K562 (cell line): ENCODE measurements at regions not wholly inside any gene's neighbourhood (a gene's known extent, or its start where the extent isn't known, plus 50 kb on each side); places are given as distances from the start of the nearest gene placed in this dataset.
A peak's percentile ranks its signal among the peaks of the same experiment; 100 is the strongest.

Source experiments
- ATAC-seq: fragments of 200-7000 bp; cut with Tn5 transposase; 3 replicates; pipeline ENCODE4 v1.9.1; 2020; ENCODE audit warnings: moderate library complexity
- BruUV-seq: library from RNA; stranded (reverse); fragments of 400-500 nt; replicated peaks from 2 replicates; lab custom pipeline; 2021; lab: Mats Ljungman, UMichigan
- CTCF ChIA-PET: fragments of 300-600 bp; formaldehyde crosslinking; extraction: SDS; loops from one replicate; lab custom pipeline; 2021; ENCODE audit warnings: low intra/inter-chr PET ratio; lab: Yijun Ruan, JAX
- POLR2A ChIA-PET: fragments of 300-600, 350-650 bp; sonication (Branson Sonifier 250); formaldehyde crosslinking; extraction: SDS; loops from one replicate; lab custom pipeline; 2021; ENCODE audit warnings: antibody characterized with exemption, inconsistent platforms; lab: Yijun Ruan, JAX
- DNase-seq, 4 experiments: peaks; one replicate each; pipeline versions ENCODE4 v3.0.0 to v3.0.0-alpha.2; 2011 to 2018; ENCODE audit warnings: low spot score in 3 of 4, mixed read lengths in 3 of 4; ENCODE audit errors: extremely low read depth in 1 of 4
- FAIRE-seq: peaks from 2 replicates; lab custom pipeline; 2011; peaks lifted over from hg19 to GRCh38; lab: Jason Lieb, UNC
- H2AFZ ChIP-seq: 2 replicates; pipeline ENCODE4 v1.6.0; 2011; ENCODE audit warnings: low read depth, low read length, control low read depth, inconsistent platforms
- H3K27ac ChIP-seq: fragments of 200-600 bp; 3 replicates; pipeline ENCODE4 v1.8.0; 2011; ENCODE audit warnings: low read depth, mild to moderate bottlenecking, control low read depth, inconsistent platforms, low read length, moderate library complexity, mixed read lengths; ENCODE audit errors: extremely low read depth
- H3K27me3 ChIP-seq, 2 experiments: fragments of 300-600 bp in 1 of 2; 2 replicates in 1 of 2; 3 replicates in 1 of 2; pipeline versions ENCODE4 v1.6.0 to v1.8.0; 2011; ENCODE audit warnings: inconsistent platforms in 2 of 2, low read length in 2 of 2, mild to moderate bottlenecking in 1 of 2, mixed read lengths in 1 of 2, moderate library complexity in 1 of 2; ENCODE audit not compliant: control insufficient read depth in 2 of 2, insufficient read depth in 2 of 2
- H3K36me3 ChIP-seq: fragments of 300-600 bp; 3 replicates; pipeline ENCODE4 v1.8.0; 2011; ENCODE audit warnings: mild to moderate bottlenecking, low read length, inconsistent platforms; ENCODE audit not compliant: control insufficient read depth, insufficient read depth
- H3K4me1 ChIP-seq, 2 experiments: fragments of 200-600 bp in 1 of 2; replicated peaks in 1 of 2; 2 replicates in 1 of 2; 3 replicates in 1 of 2; pipeline versions ENCODE4 v1.5.1 to v1.8.0; 2011; ENCODE audit warnings: inconsistent platforms in 2 of 2, low read length in 2 of 2, mild to moderate bottlenecking in 1 of 2, mixed read lengths in 1 of 2, moderate library complexity in 1 of 2; ENCODE audit not compliant: control insufficient read depth in 2 of 2, insufficient read depth in 2 of 2
- H3K4me2 ChIP-seq: 2 replicates; pipeline ENCODE4 v1.6.1; 2011; ENCODE audit warnings: low read length, control low read depth, inconsistent platforms, mixed read lengths; ENCODE audit not compliant: insufficient read depth
- H3K4me3 ChIP-seq: fragments of 200-600 bp; sonication (generic), shearing (Covaris generic); 2 replicates; pipeline ENCODE4 v1.5.1; 2016; ENCODE audit warnings: control low read depth, inconsistent platforms
- H3K79me2 ChIP-seq: fragments of 200-600 bp; 3 replicates; pipeline ENCODE4 v1.8.0; 2011; ENCODE audit warnings: low read length, inconsistent platforms; ENCODE audit not compliant: control insufficient read depth, insufficient read depth
- H3K9ac ChIP-seq, 2 experiments: 2 replicates each; pipeline versions ENCODE4 v1.6.0 to v1.6.1; 2011; ENCODE audit warnings: low read depth in 2 of 2, low read length in 2 of 2, control low read depth in 1 of 2, inconsistent platforms in 1 of 2, mild to moderate bottlenecking in 1 of 2, mixed read lengths in 1 of 2; ENCODE audit not compliant: insufficient read depth in 1 of 2
- H3K9me1 ChIP-seq: one replicate; pipeline ENCODE4 v1.6.0; 2011; ENCODE audit warnings: inconsistent platforms, mild to moderate bottlenecking, low read length, moderate library complexity; ENCODE audit not compliant: control insufficient read depth, insufficient read depth
- H3K9me3 ChIP-seq: replicated peaks from 2 replicates; pipeline ENCODE4 v1.5.1; 2011; ENCODE audit warnings: low read depth, low read length, inconsistent platforms; ENCODE audit not compliant: control insufficient read depth, insufficient read depth
- H4K20me1 ChIP-seq: replicated peaks from 2 replicates; pipeline ENCODE4 v1.6.1; 2011; ENCODE audit warnings: low read length, inconsistent platforms, mixed read lengths; ENCODE audit not compliant: control insufficient read depth, insufficient read depth
- FOXJ2 ChIP-seq: fragments of 200-800 bp; sonication (Bioruptor generic); IDR thresholded peaks from 2 replicates; pipeline ENCODE4 v1.6.1; 2016; ENCODE audit warnings: missing genetic modification characterization, missing compliant biosample characterization
- GATAD2B ChIP-seq: fragments of 450-650 bp; IDR thresholded peaks from 2 replicates; pipeline ENCODE4 v1.6.1; 2017; ENCODE audit warnings: mild to moderate bottlenecking, borderline replicate concordance
- MXD1 ChIP-seq: fragments of 250-450 bp; sonication (Bioruptor Pico); IDR thresholded peaks from 2 replicates; pipeline ENCODE4 v1.8.0; 2021; ENCODE audit warnings: borderline replicate concordance, mild to moderate bottlenecking, moderate library complexity; ENCODE audit not compliant: poor library complexity, severe bottlenecking
- NFIX ChIP-seq: fragments of 250-450 bp; sonication (Bioruptor Pico); IDR thresholded peaks from 2 replicates; pipeline ENCODE4 v1.4.0; 2020; ENCODE audit warnings: low read depth, mild to moderate bottlenecking, moderate library complexity
- PHF20 ChIP-seq: fragments of 450-650 bp; IDR thresholded peaks from 2 replicates; pipeline ENCODE4 v1.6.1; 2018; ENCODE audit not compliant: partially characterized antibody
- RBFOX2 ChIP-seq: fragments of 200-400 bp; formaldehyde crosslinking; IDR thresholded peaks from 2 replicates; pipeline ENCODE4 v1.6.1; 2017; ENCODE audit warnings: low read depth, mild to moderate bottlenecking, low read length, moderate library complexity
- RBM34 ChIP-seq: fragments of 200-400 bp; formaldehyde crosslinking; IDR thresholded peaks from 2 replicates; pipeline ENCODE4 v1.6.1; 2018; ENCODE audit warnings: low read length, borderline replicate concordance; ENCODE audit not compliant: insufficient read depth
- SIX5 ChIP-seq, 2 experiments: IDR thresholded peaks; 2 replicates each; pipeline ENCODE4 v1.6.1; 2011; ENCODE audit warnings: low read length in 2 of 2, borderline replicate concordance in 1 of 2, low read depth in 1 of 2, mild to moderate bottlenecking in 1 of 2, moderate library complexity in 1 of 2; ENCODE audit not compliant: insufficient read depth in 1 of 2
- TAL1 ChIP-seq: fragments of 450-650 bp; IDR thresholded peaks from 2 replicates; pipeline ENCODE4 v1.6.1; 2016; ENCODE audit warnings: mild to moderate bottlenecking
- TEAD1 ChIP-seq, 2 experiments: fragments of 450-650 bp in 1 of 2; sonication (generic) in 1 of 2; formaldehyde crosslinking; IDR thresholded peaks; 2 replicates each; pipeline versions ENCODE4 v1.4.0 to v1.8.0; 2020 to 2022; ENCODE audit warnings: mild to moderate bottlenecking in 2 of 2, missing genetic modification reagents in 1 of 2
- USF2 ChIP-seq: sonication (generic); formaldehyde crosslinking; IDR thresholded peaks from 2 replicates; pipeline ENCODE4 v1.5.0; 2020; ENCODE audit warnings: missing genetic modification reagents
- ZNF436 ChIP-seq: fragments of 250-450, 450-650 bp; sonication (Bioruptor Pico); formaldehyde crosslinking; IDR thresholded peaks from 2 replicates; pipeline ENCODE4 v1.7.0; 2020; ENCODE audit warnings: mild to moderate bottlenecking
- ZNF512 ChIP-seq: IDR thresholded peaks from 2 replicates; pipeline ENCODE4 v1.6.1; 2016; ENCODE audit warnings: missing genetic modification characterization, missing compliant biosample characterization
- WGBS: fragments of 100-300 bp; shearing (Covaris generic); methylation state at CpG from one replicate; pipeline ENCODE4 v1.1.6; 2016; ENCODE audit warnings: low coverage, mixed read lengths; ENCODE audit not compliant: insufficient coverage; ENCODE audit errors: missing lambda C conversion rate; 5-methylcytosine and 5-hydroxymethylcytosine counted together
- in situ Hi-C: fragments of 300-500 bp; cut with MboI; formaldehyde crosslinking; loops from 4 replicates; pipeline ENCODE4 v1.15.0; 2018; ENCODE audit warnings: inconsistent platforms, mixed read lengths
- intact Hi-C: fragments of 100-400 bp; cut with micrococcal nuclease; formaldehyde crosslinking; loops from 2 replicates; pipeline ENCODE4 v1.14.2; 2022
- TF ChIP-seq, protein P1 (sequence below): fragments of 250-450 bp; sonication (Bioruptor Pico); IDR thresholded peaks from 2 replicates; pipeline ENCODE4 v1.4.0; 2020
- TF ChIP-seq, protein P2 (sequence below): fragments of 250-450 bp; sonication (Bioruptor Pico); IDR thresholded peaks from 2 replicates; pipeline ENCODE4 v1.5.0; 2021; ENCODE audit warnings: mild to moderate bottlenecking, borderline replicate concordance

GRCh38 chr16:8310816-8311215, 279.5 kb downstream of the TMEM114 start (continued):
- TF ChIP-seq TEAD1 (CRISPR knock-in tag; IDR thresholded peaks at IDR 0.05) = no peak
- TF ChIP-seq FOXJ2 (tag) = no peak
- TF ChIP-seq RBM34 = no peak
- TF ChIP-seq RBFOX2 = no peak
- peak; percentile 55 for TF ChIP-seq TAL1
- TF ChIP-seq, protein P1, sequence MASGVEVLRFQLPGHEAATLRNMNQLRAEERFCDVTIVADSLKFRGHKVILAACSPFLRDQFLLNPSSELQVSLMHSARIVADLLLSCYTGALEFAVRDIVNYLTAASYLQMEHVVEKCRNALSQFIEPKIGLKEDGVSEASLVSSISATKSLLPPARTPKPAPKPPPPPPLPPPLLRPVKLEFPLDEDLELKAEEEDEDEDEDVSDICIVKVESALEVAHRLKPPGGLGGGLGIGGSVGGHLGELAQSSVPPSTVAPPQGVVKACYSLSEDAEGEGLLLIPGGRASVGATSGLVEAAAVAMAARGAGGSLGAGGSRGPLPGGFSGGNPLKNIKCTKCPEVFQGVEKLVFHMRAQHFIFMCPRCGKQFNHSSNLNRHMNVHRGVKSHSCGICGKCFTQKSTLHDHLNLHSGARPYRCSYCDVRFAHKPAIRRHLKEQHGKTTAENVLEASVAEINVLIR (CRISPR knock-in tag) = no peak

GRCh38 chr16:8310323-8310722, 280.0 kb downstream of the TMEM114 start:
- intact Hi-C loops = no loop called here
- 3% methylated on average over 6 of the region's 6 CpGs for WGBS
- H2AFZ ChIP-seq = no peak overlapping the region
- H3K36me3 ChIP-seq = no peaks in the 10 kb centered on the region
- H3K9ac ChIP-seq = no peak overlapping the region
- no TSS peak for BruUV-seq
- no peak overlapping the region for H3K4me2 ChIP-seq
- H3K4me1 ChIP-seq = no peaks in the 10 kb centered on the region
- no peaks in the 10 kb centered on the region for H3K9me3 ChIP-seq
- H3K79me2 ChIP-seq = no peaks in the 10 kb centered on the region
- H4K20me1 ChIP-seq = no peaks in the 10 kb centered on the region
- no peak overlapping the region for H3K27ac ChIP-seq
- peaks cover 0 to 2% of the 10 kb centered on the region in 2 experiments; a peak in 2 of 5 replicates for H3K27me3 ChIP-seq
- DNase-seq (no peak), FAIRE-seq (no peak), ATAC-seq (no peak)
- CTCF ChIA-PET = no interaction called here
- in situ Hi-C loops = no loop called here
- no peaks in the 10 kb centered on the region for H3K9me1 ChIP-seq
- POLR2A ChIA-PET = no interaction called here
- H3K4me3 ChIP-seq = no peak overlapping the region
- no peak for TF ChIP-seq NFIX (CRISPR knock-in tag)
- no peak for TF ChIP-seq MXD1
- no peak for TF ChIP-seq SIX5 (IDR thresholded peaks at IDR 0.05; ENCODE audit: borderline replicate concordance in 1 of 2, insufficient read depth in 1 of 2, low read depth in 1 of 2, low read length in 2 of 2)
- no peak for TF ChIP-seq TAL1
- TF ChIP-seq, protein P2, sequence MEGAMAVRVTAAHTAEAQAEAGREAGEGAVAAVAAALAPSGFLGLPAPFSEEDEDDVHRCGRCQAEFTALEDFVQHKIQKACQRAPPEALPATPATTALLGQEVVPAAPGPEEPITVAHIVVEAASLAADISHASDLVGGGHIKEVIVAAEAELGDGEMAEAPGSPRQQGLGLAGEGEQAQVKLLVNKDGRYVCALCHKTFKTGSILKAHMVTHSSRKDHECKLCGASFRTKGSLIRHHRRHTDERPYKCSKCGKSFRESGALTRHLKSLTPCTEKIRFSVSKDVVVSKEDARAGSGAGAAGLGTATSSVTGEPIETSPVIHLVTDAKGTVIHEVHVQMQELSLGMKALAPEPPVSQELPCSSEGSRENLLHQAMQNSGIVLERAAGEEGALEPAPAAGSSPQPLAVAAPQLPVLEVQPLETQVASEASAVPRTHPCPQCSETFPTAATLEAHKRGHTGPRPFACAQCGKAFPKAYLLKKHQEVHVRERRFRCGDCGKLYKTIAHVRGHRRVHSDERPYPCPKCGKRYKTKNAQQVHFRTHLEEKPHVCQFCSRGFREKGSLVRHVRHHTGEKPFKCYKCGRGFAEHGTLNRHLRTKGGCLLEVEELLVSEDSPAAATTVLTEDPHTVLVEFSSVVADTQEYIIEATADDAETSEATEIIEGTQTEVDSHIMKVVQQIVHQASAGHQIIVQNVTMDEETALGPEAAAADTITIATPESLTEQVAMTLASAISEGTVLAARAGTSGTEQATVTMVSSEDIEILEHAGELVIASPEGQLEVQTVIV (CRISPR knock-in tag) = no peak
- TF ChIP-seq USF2 = no peak
- no peak for TF ChIP-seq PHF20
- TF ChIP-seq ZNF512 (tag) = no peak
- TF ChIP-seq ZNF436 (CRISPR knock-in tag) = no peak
- TF ChIP-seq GATAD2B = no peak
